Testis (tissue), 2 donors: ENCODE measurements at regions not wholly inside any gene's neighbourhood (a gene's known extent, or its start where the extent isn't known, plus 50 kb on each side); places are given as distances from the start of the nearest gene placed in this dataset.

Experiments used
- DNase-seq: peaks from one replicate; pipeline ENCODE4 v3.0.0-alpha.2; 2019
- H3K27ac ChIP-seq, 2 donors: fragments of 200-600 bp; sonication (generic); one replicate each; pipeline ENCODE4 v1.5.1; 2019
- H3K27me3 ChIP-seq: fragments of 200-600 bp; sonication (generic); one replicate; pipeline ENCODE4 v1.5.1; 2019
- H3K36me3 ChIP-seq: fragments of 200-600 bp; sonication (generic); one replicate; pipeline ENCODE4 v1.5.1; 2017; ENCODE audit warnings: low read depth; ENCODE audit errors: missing control alignments
- H3K4me1 ChIP-seq: fragments of 200-600 bp; sonication (generic); one replicate; pipeline ENCODE4 v1.5.1; 2019
- H3K4me3 ChIP-seq, 2 donors: fragments of 200-600 bp; sonication (generic); one replicate each; pipeline ENCODE4 v1.5.1; 2017 to 2019
- H3K9me3 ChIP-seq: fragments of 200-600 bp; sonication (generic); one replicate; pipeline ENCODE4 v1.5.1; 2017
- CTCF ChIP-seq, 3 experiments: fragments of 450-650 bp in 2 of 3; fragments of 200-600 bp in 1 of 3; sonication (generic) in 1 of 3; IDR thresholded peaks; one replicate each; pipeline ENCODE4 v1.5.1; 2016 to 2019; ENCODE audit warnings: antibody characterized with exemption in 3 of 3, mild to moderate bottlenecking in 2 of 3, moderate library complexity in 1 of 3
- POLR2A ChIP-seq: fragments of 450-650 bp; IDR thresholded peaks from one replicate; pipeline ENCODE4 v1.6.1; 2017; ENCODE audit warnings: antibody characterized with exemption, mild to moderate bottlenecking, moderate library complexity
- WGBS, 2 donors: methylation state at CpG; one replicate each; pipeline ENCODE4 v1.1.5; 2018; 5-methylcytosine and 5-hydroxymethylcytosine counted together
- intact Hi-C: fragments of 100-400 bp; cut with DNase I; formaldehyde crosslinking; loops from one replicate; pipeline ENCODE4 v1.15.1; 2023; ENCODE audit warnings: low total_unique reads

- DNase-seq: no peak
- no peak for TF ChIP-seq CTCF (IDR thresholded peaks at IDR 0.05)
- TF ChIP-seq POLR2A: no peak
- no peaks in the 10 kb centered on the region for H3K9me3 ChIP-seq
- no peaks in the 10 kb centered on the region for H3K27me3 ChIP-seq
- 71 to 89% methylated on average over 2 of the region's 2 CpGs for WGBS, 2 donors
- no peaks in the 10 kb centered on the region for H3K4me1 ChIP-seq
- H3K36me3 ChIP-seq: no peaks in the 10 kb centered on the region
- H3K27ac ChIP-seq: no peak overlapping the region
- intact Hi-C loops: no loop called here
- no peak overlapping the region for H3K4me3 ChIP-seq
These were observed 617.5 kb upstream of the WWC1 start for GRCh38 chr5:167673942-167674341.

- TF ChIP-seq CTCF (IDR thresholded peaks at IDR 0.05) (no peak), POLR2A (no peak)
These were observed 613.0 kb upstream of the WWC1 start for GRCh38 chr5:167678481-167678880.

GRCh38 chr5:167684251-167684650, 607.2 kb upstream of the WWC1 start:
- H3K4me3 ChIP-seq: no peak overlapping the region
- no peaks in the 10 kb centered on the region for H3K4me1 ChIP-seq
- no peaks in the 10 kb centered on the region for H3K36me3 ChIP-seq
- H3K27ac ChIP-seq: no peak overlapping the region
- no peaks in the 10 kb centered on the region for H3K9me3 ChIP-seq
- intact Hi-C loops: no loop called here
- DNase-seq: no peak
- no peak for TF ChIP-seq POLR2A
- TF ChIP-seq CTCF (IDR thresholded peaks at IDR 0.05): no peak
- WGBS, 2 donors: 85 to 92% methylated on average over 3 of the region's 3 CpGs
- no peaks in the 10 kb centered on the region for H3K27me3 ChIP-seq

More at GRCh38 chr5:167678481-167678880, 613.0 kb upstream of the WWC1 start:
- Histone ChIP-seq H3K36me3 (no peaks in the 10 kb centered on the region), H3K27ac (no peak overlapping the region), H3K27me3 (no peaks in the 10 kb centered on the region), H3K4me1 (no peaks in the 10 kb centered on the region), H3K4me3 (no peak overlapping the region), H3K9me3 (no peaks in the 10 kb centered on the region)
- 87% methylated on average over 3 of the region's 3 CpGs for WGBS, 2 donors
- intact Hi-C loops: no loop called here
- DNase-seq: no peak

GRCh38 chr5:167688341-167689130, 602.9 kb upstream of the WWC1 start:
- TF ChIP-seq CTCF (IDR thresholded peaks at IDR 0.05) (no peak), POLR2A (no peak)
- no peaks in the 10 kb centered on the region for H3K36me3 ChIP-seq
- WGBS, 2 donors: 78 to 83% methylated on average over 8 of the region's 8 CpGs
- intact Hi-C loops: no loop called here
- no peak overlapping the region for H3K4me3 ChIP-seq
- H3K27me3 ChIP-seq: no peaks in the 10 kb centered on the region
- H3K27ac ChIP-seq: no peak overlapping the region
- DNase-seq: no peak
- no peaks in the 10 kb centered on the region for H3K4me1 ChIP-seq
- H3K9me3 ChIP-seq: no peaks in the 10 kb centered on the region
